HEK293 (cell line): ENCODE measurements at regions not wholly inside any gene's neighbourhood (a gene's known extent, or its start where the extent isn't known, plus 50 kb on each side); places are given as distances from the start of the nearest gene placed in this dataset.
A peak's percentile ranks its signal among the peaks of the same experiment; 100 is the strongest.

Experiments
- CTCF ChIA-PET: fragments of 350-600 bp; formaldehyde crosslinking; extraction: SDS; loops from one replicate; lab custom pipeline; 2021; ENCODE audit warnings: antibody characterized with exemption; lab: Yijun Ruan, JAX
- POLR2A ChIA-PET: fragments of 300-600 bp; formaldehyde crosslinking; extraction: SDS; loops from one replicate; lab custom pipeline; 2020; ENCODE audit warnings: antibody characterized with exemption, inconsistent platforms; lab: Yijun Ruan, JAX
- H3K27ac ChIP-seq: fragments of 200-500 bp; sonication (Bioruptor generic); 2 replicates; pipeline ENCODE4 v1.5.1; 2014; ENCODE audit warnings: low read depth, low read length, control low read depth, inconsistent platforms; ENCODE audit errors: extremely low read depth
- H3K36me3 ChIP-seq, 2 experiments: fragments of 200-500 bp in 1 of 2; sonication (Bioruptor generic) in 1 of 2; 1 replicate in 1 of 2; 2 replicates in 1 of 2; pipeline ENCODE4 v1.5.1; 2014 to 2017; ENCODE audit warnings: inconsistent platforms in 2 of 2, low read length in 2 of 2; ENCODE audit not compliant: control insufficient read depth in 2 of 2, insufficient read depth in 1 of 2
- H3K4me1 ChIP-seq: fragments of 200-500 bp; sonication (Bioruptor generic); 2 replicates; pipeline ENCODE4 v1.5.1; 2014; ENCODE audit warnings: mild to moderate bottlenecking, low read length, inconsistent platforms; ENCODE audit not compliant: control insufficient read depth, insufficient read depth
- H3K4me3 ChIP-seq: 2 replicates; pipeline ENCODE4 v1.5.1; 2011; ENCODE audit warnings: low read depth, mild to moderate bottlenecking, control low read depth, low read length, moderate library complexity
- H3K9me3 ChIP-seq: fragments of 200-500 bp; sonication (Bioruptor generic); 2 replicates; pipeline ENCODE4 v1.5.1; 2014; ENCODE audit warnings: low read depth, low read length, inconsistent platforms; ENCODE audit not compliant: control insufficient read depth, insufficient read depth
- AEBP2 ChIP-seq: fragments of 450-650 bp; formaldehyde crosslinking; IDR thresholded peaks from 2 replicates; pipeline ENCODE4 v1.5.1; 2016; ENCODE audit warnings: missing biosample characterization, missing genetic modification characterization, borderline replicate concordance
- BCL11A ChIP-seq: fragments of 450-650 bp; formaldehyde crosslinking; IDR thresholded peaks from 2 replicates; pipeline ENCODE4 v1.5.1; 2016; ENCODE audit warnings: low read depth, missing biosample characterization, missing genetic modification characterization
- EGR2 ChIP-seq: fragments of 450-650 bp; formaldehyde crosslinking; IDR thresholded peaks from 2 replicates; pipeline ENCODE4 v1.5.1; 2016; ENCODE audit warnings: low read depth, missing biosample characterization, missing genetic modification characterization
- KLF1 ChIP-seq: fragments of 450-650 bp; formaldehyde crosslinking; IDR thresholded peaks from 2 replicates; pipeline ENCODE4 v1.5.1; 2016; ENCODE audit warnings: missing biosample characterization, missing genetic modification characterization
- REST ChIP-seq: fragments of 450-650 bp; formaldehyde crosslinking; IDR thresholded peaks from 2 replicates; pipeline ENCODE4 v1.5.1; 2016; ENCODE audit warnings: missing biosample characterization, missing genetic modification characterization
- ZNF114 ChIP-seq: fragments of 450-650 bp; formaldehyde crosslinking; IDR thresholded peaks from 2 replicates; pipeline ENCODE4 v1.5.0; 2017; ENCODE audit warnings: missing biosample characterization, missing genetic modification characterization
- ZNF2 ChIP-seq: fragments of 450-650 bp; formaldehyde crosslinking; IDR thresholded peaks from 2 replicates; pipeline ENCODE4 v1.5.1; 2016; ENCODE audit warnings: missing biosample characterization, missing genetic modification characterization
- ZNF404 ChIP-seq: fragments of 450-650 bp; formaldehyde crosslinking; IDR thresholded peaks from 2 replicates; pipeline ENCODE4 v1.5.1; 2017; ENCODE audit warnings: missing biosample characterization, missing genetic modification characterization
- ZNF544 ChIP-seq: fragments of 450-650 bp; formaldehyde crosslinking; IDR thresholded peaks from 2 replicates; pipeline ENCODE4 v1.5.0; 2017; ENCODE audit warnings: missing biosample characterization, missing genetic modification characterization
- ZNF843 ChIP-seq: fragments of 450-650 bp; formaldehyde crosslinking; IDR thresholded peaks from 2 replicates; pipeline ENCODE4 v1.5.1; 2016; ENCODE audit warnings: missing biosample characterization, missing genetic modification characterization

- no peaks in the 10 kb centered on the region for H3K9me3 ChIP-seq
- H3K4me3 ChIP-seq, result no peak overlapping the region
- TF ChIP-seq EGR2 (tag by site-specific recombination) (no peak), ZNF404 (tag by site-specific recombination) (no peak)
- TF ChIP-seq, all 188 proteins: peak for 0
- H3K27ac ChIP-seq, result no peak overlapping the region
- H3K4me1 ChIP-seq, result no peaks in the 10 kb centered on the region
- ChIA-PET POLR2A (no interaction called here), CTCF (interaction anchor here (0.6 to 1.5 kb wide), 4 partner anchors 75 to 454 kb away, joined by 3 read pairs; no protein-coding TSS in a partner anchor)
- no peaks in the 10 kb centered on the region for H3K36me3 ChIP-seq
These were observed 136.5 kb downstream of the AQP4 start for GRCh38 chr18:26729008-26729407.

DNA sequence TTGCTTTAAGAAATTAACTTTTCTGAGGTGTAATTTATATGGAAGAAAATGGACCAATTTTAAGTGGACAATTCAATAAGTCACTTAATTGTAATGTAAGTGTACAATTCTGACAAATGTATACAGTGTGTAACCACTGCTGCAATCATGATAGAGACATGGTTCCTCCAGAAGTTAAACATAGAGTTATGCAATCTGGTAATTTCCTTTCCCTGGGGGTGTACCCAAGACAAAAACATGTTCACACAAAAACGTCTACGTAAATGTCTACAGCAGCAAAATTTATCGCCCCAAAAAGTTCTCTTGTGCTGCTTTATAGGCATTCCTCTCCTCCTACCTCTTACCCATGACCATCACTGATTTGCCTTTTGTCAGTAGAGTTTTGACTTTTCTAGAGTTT, 141.5 kb downstream of the AQP4 start:
- H3K36me3 ChIP-seq, result no peaks in the 10 kb centered on the region
- TF ChIP-seq ZNF544 (tag by site-specific recombination), result no peak
- no peak for TF ChIP-seq ZNF114
- no peak for TF ChIP-seq ZNF2
- no peak for TF ChIP-seq ZNF843 (tag by site-specific recombination)
- TF ChIP-seq BCL11A (tag by site-specific recombination), result no peak
- ChIA-PET POLR2A (no interaction called here), CTCF (no interaction called here)
- no peaks in the 10 kb centered on the region for H3K4me1 ChIP-seq
- H3K4me3 ChIP-seq, result no peak overlapping the region
- H3K9me3 ChIP-seq, result no peaks in the 10 kb centered on the region
- H3K27ac ChIP-seq, result no peak overlapping the region

- POLR2A ChIA-PET, result no interaction called here
- no peaks in the 10 kb centered on the region for H3K4me1 ChIP-seq
- CTCF ChIA-PET, result no interaction called here
- TF ChIP-seq REST (tag by site-specific recombination) (peak; percentile 7; the same call in 1 of the 2 replicates), AEBP2 (no peak)
- no peak overlapping the region for H3K27ac ChIP-seq
- H3K9me3 ChIP-seq, result no peaks in the 10 kb centered on the region
- H3K4me3 ChIP-seq, result no peak overlapping the region
- no peaks in the 10 kb centered on the region for H3K36me3 ChIP-seq
These were observed 143.0 kb downstream of the AQP4 start for GRCh38 chr18:26722565-26722931.

- Histone ChIP-seq H3K4me3 (no peak overlapping the region), H3K4me1 (no peaks in the 10 kb centered on the region), H3K36me3 (no peaks in the 10 kb centered on the region), H3K27ac (no peak overlapping the region), H3K9me3 (no peaks in the 10 kb centered on the region)
- ChIA-PET CTCF (no interaction called here), POLR2A (no interaction called here)
- TF ChIP-seq REST (tag by site-specific recombination) (peak; percentile 86), KLF1 (tag by site-specific recombination) (no peak)
These were observed 143.5 kb downstream of the AQP4 start for GRCh38 chr18:26721854-26722564.
